GM12874 (cell line): ENCODE measurements at regions not wholly inside any gene's neighbourhood (a gene's known extent, or its start where the extent isn't known, plus 50 kb on each side); places are given as distances from the start of the nearest gene placed in this dataset.

Experiments used
- CTCF ChIP-seq: IDR thresholded peaks from 2 replicates; pipeline ENCODE4 v1.5.1; 2011; ENCODE audit warnings: low read depth, mild to moderate bottlenecking, control low read depth, low read length, moderate library complexity; ENCODE audit not compliant: insufficient read depth

- no peak for TF ChIP-seq CTCF
Observed at GRCh38 chr10:24136070-24136469, 72.9 kb upstream of the KIAA1217 start.

GRCh38 chr10:24147321-24147720, 61.6 kb upstream of the KIAA1217 start:
- TF ChIP-seq CTCF: no peak

- no peak for TF ChIP-seq CTCF
Observed at GRCh38 chr10:24149640-24150039, 59.3 kb upstream of the KIAA1217 start.

GRCh38 chr10:24150853-24151252, 58.1 kb upstream of the KIAA1217 start:
- no peak for TF ChIP-seq CTCF

GRCh38 chr10:24152270-24152669, 56.7 kb upstream of the KIAA1217 start:
- no peak for TF ChIP-seq CTCF

GRCh38 chr10:24153031-24153430, 55.9 kb upstream of the KIAA1217 start:
- TF ChIP-seq CTCF: no peak

GRCh38 chr10:24153537-24153936, 55.4 kb upstream of the KIAA1217 start:
- TF ChIP-seq CTCF: no peak

GRCh38 chr10:24156686-24157085, 52.3 kb upstream of the KIAA1217 start:
- no peak for TF ChIP-seq CTCF
